CD4-positive, alpha-beta T cell (primary cell): ENCODE measurements at regions not wholly inside any gene's neighbourhood (a gene's known extent, or its start where the extent isn't known, plus 50 kb on each side); places are given as distances from the start of the nearest gene placed in this dataset.

ENCODE experiments used
- ATAC-seq: fragments of 200-7000 bp; cut with Tn5 transposase; one replicate; pipeline ENCODE4 v1.10.0; 2022; ENCODE audit warnings: mild to moderate bottlenecking; ENCODE audit not compliant: poor library complexity
- CTCF ChIA-PET: fragments of 350-600 bp; sonication (Branson Sonifier 250); formaldehyde crosslinking; loops from one replicate; lab custom pipeline; 2021; ENCODE audit warnings: antibody characterized with exemption, inconsistent platforms; lab: Charles Lee
- POLR2A ChIA-PET: fragments of 350-600 bp; sonication (Branson Sonifier 250); formaldehyde crosslinking; loops from one replicate; lab custom pipeline; 2021; ENCODE audit warnings: antibody characterized with exemption, inconsistent platforms; lab: Charles Lee
- DNase-seq, 14 experiments: peaks; one replicate each; pipeline ENCODE4 v3.0.0-alpha.2; 2013 to 2020; ENCODE audit warnings: mixed read lengths in 2 of 14
- H3K27ac ChIP-seq, 2 donors: one replicate each; pipeline versions ENCODE4 v1.5.1 to v1.7.0; 2013; ENCODE audit warnings: low read length in 2 of 2, low read depth in 1 of 2, mild to moderate bottlenecking in 1 of 2
- H3K27me3 ChIP-seq, 2 experiments: 1 replicate in 1 of 2; 2 replicates in 1 of 2; pipeline versions ENCODE4 v1.6.1 to v1.7.0; 2013; ENCODE audit warnings: low read length in 2 of 2, control low read depth in 1 of 2, mild to moderate bottlenecking in 1 of 2, moderate library complexity in 1 of 2; ENCODE audit not compliant: insufficient read depth in 2 of 2, control insufficient read depth in 1 of 2
- H3K36me3 ChIP-seq: one replicate; pipeline ENCODE4 v1.6.1; 2013; ENCODE audit warnings: low read length, control low read depth; ENCODE audit not compliant: insufficient read depth
- H3K4me1 ChIP-seq: one replicate; pipeline ENCODE4 v1.6.1; 2013; ENCODE audit warnings: low read length, control low read depth; ENCODE audit not compliant: insufficient read depth
- H3K4me3 ChIP-seq: one replicate; pipeline ENCODE4 v1.5.1; 2013; ENCODE audit warnings: mild to moderate bottlenecking, low read length, moderate library complexity
- H3K9me3 ChIP-seq, 2 experiments: 1 replicate in 1 of 2; 2 replicates in 1 of 2; pipeline versions ENCODE4 v1.6.1 to v1.7.0; 2013; ENCODE audit warnings: low read length in 2 of 2, mild to moderate bottlenecking in 2 of 2, control low read depth in 1 of 2, moderate library complexity in 1 of 2; ENCODE audit not compliant: control insufficient read depth in 1 of 2, insufficient read depth in 1 of 2
- H3K27ac Mint-ChIP-seq: one replicate; pipeline ENCODE4 v1.8.0; 2020; ENCODE audit warnings: mixed read lengths
- H3K27me3 Mint-ChIP-seq: one replicate; pipeline ENCODE4 v1.8.0; 2021; ENCODE audit warnings: mixed read lengths
- H3K36me3 Mint-ChIP-seq: one replicate; pipeline ENCODE4 v1.8.0; 2021; ENCODE audit warnings: low read depth, mixed read lengths
- H3K4me1 Mint-ChIP-seq: one replicate; pipeline ENCODE4 v1.8.0; 2021; ENCODE audit warnings: low read depth, mixed read lengths
- H3K4me3 Mint-ChIP-seq: one replicate; pipeline ENCODE4 v1.8.0; 2020; ENCODE audit warnings: mild to moderate bottlenecking, mixed read lengths
- H3K9me3 Mint-ChIP-seq: one replicate; pipeline ENCODE4 v1.8.0; 2020; ENCODE audit warnings: mixed read lengths
- intact Hi-C, 2 experiments: fragments of 100-400 bp; cut with DNase I in 1 of 2; cut with micrococcal nuclease in 1 of 2; formaldehyde crosslinking; loops; one replicate each; pipeline versions ENCODE4 v1.15.1 to v1.9.0; 2023 to 2025; cut with DNase I, micrococcal nuclease
- TF ChIP-seq, protein P1 (sequence below): fragments of 200-600 bp; IDR thresholded peaks from one replicate; pipeline ENCODE4 v1.8.0; 2022; ENCODE audit warnings: antibody characterized with exemption, mild to moderate bottlenecking

DNA sequence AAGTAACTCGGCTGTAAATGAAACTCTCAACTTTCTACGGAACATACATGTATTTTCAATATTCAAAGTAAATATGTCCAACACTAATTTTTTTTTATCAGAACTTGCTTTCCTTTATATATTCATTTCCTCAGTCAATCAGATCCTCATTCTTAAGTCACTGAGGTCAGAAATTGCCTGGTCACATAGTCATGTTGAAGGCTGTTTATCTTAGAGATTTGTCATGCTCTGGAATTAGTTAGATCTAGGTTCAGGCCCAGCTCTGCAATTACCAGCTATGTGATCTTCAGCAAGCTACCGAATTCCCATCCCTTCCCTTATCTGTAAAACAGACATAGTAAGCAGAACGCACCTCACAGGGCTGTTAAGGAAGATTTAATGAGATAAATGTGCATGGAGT lies 228.8 kb downstream of the SPCS3 start:
- no peak overlapping the region for H3K27ac ChIP-seq
- ChIA-PET POLR2A (no interaction called here), CTCF (no interaction called here)
- Mint-ChIP-seq H3K4me3 (no peak overlapping the region), H3K4me1 (no peaks in the 10 kb centered on the region), H3K9me3 (peaks cover 4% of the 10 kb centered on the region), H3K36me3 (no peaks in the 10 kb centered on the region), H3K27ac (no peak overlapping the region), H3K27me3 (no peaks in the 10 kb centered on the region)
- no peaks in the 10 kb centered on the region for H3K9me3 ChIP-seq
- intact Hi-C loops = no loop called here
- ATAC-seq (no peak), DNase-seq (no peak)
- no peaks in the 10 kb centered on the region for H3K27me3 ChIP-seq
- TF ChIP-seq, protein P1, sequence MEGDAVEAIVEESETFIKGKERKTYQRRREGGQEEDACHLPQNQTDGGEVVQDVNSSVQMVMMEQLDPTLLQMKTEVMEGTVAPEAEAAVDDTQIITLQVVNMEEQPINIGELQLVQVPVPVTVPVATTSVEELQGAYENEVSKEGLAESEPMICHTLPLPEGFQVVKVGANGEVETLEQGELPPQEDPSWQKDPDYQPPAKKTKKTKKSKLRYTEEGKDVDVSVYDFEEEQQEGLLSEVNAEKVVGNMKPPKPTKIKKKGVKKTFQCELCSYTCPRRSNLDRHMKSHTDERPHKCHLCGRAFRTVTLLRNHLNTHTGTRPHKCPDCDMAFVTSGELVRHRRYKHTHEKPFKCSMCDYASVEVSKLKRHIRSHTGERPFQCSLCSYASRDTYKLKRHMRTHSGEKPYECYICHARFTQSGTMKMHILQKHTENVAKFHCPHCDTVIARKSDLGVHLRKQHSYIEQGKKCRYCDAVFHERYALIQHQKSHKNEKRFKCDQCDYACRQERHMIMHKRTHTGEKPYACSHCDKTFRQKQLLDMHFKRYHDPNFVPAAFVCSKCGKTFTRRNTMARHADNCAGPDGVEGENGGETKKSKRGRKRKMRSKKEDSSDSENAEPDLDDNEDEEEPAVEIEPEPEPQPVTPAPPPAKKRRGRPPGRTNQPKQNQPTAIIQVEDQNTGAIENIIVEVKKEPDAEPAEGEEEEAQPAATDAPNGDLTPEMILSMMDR = no peak
- H3K36me3 ChIP-seq = no peaks in the 10 kb centered on the region
- H3K4me3 ChIP-seq = no peak overlapping the region
- no peaks in the 10 kb centered on the region for H3K4me1 ChIP-seq

DNA sequence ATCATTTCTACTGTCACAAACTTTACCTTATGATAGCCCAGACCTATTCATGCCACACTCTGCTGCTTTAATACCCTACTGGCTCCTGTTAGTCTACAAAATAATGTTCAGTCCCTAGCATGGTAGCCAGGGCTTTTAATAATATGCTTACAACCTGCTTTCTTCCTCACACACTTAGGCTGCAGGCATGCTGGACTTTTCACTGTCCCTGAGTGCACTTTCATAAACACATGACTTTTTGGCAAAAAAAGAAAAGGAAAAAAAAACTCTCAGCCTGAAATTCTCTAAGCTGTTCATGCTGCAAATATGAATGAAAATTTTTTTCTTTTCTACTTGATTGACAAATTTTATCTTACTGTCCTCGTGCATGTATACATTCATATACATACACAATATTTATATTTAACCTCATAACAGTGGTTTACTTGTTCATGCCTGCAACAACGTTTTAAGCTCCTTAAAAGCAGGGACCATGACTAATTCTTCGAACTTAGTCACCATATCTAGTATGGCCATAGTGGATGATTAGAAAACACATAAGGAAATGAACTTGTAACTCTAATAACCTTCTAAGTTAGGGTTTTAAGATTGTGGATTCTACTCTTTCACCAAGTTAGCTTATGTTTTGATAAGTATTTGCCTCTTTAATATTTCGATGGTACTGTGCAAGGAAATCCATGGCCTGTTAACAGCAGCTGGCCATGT lies 229.5 kb downstream of the SPCS3 start:
- Mint-ChIP-seq H3K9me3 (peaks cover 4% of the 10 kb centered on the region), H3K36me3 (no peaks in the 10 kb centered on the region), H3K4me1 (no peaks in the 10 kb centered on the region), H3K27ac (no peak overlapping the region), H3K27me3 (no peaks in the 10 kb centered on the region), H3K4me3 (no peak overlapping the region)
- ATAC-seq (no peak), DNase-seq (no peak)
- POLR2A ChIA-PET = no interaction called here
- intact Hi-C loops = no loop called here
- CTCF ChIA-PET = no interaction called here
- Histone ChIP-seq H3K36me3 (no peaks in the 10 kb centered on the region), H3K9me3 (peaks cover 0 to 2% of the 10 kb centered on the region in 2 experiments), H3K27ac (no peak overlapping the region), H3K27me3 (no peaks in the 10 kb centered on the region), H3K4me1 (no peaks in the 10 kb centered on the region), H3K4me3 (no peak overlapping the region)
- TF ChIP-seq, protein P1 = no peak

DNA sequence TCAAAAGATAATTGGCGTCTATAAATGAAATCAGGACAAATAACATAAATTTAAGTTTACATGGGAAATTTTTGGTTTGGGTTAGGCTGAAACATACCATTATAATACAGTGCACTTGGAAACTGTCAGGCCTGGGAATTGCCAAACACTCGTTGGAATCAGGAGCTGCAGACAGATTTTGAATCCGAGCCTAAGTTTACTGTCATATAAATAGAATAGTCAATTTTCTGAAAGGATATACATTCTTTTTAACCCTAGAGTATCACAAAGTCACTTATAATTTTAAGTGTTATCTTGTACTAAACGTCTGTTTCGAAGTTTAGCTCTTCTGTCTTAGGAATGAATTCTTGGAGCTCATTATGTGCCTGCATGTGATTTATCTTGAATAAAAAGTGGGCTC lies 234.1 kb downstream of the VEGFC start:
- H3K27me3 Mint-ChIP-seq = no peaks in the 10 kb centered on the region
- no peaks in the 10 kb centered on the region for H3K36me3 Mint-ChIP-seq
- Histone ChIP-seq H3K4me1 (no peaks in the 10 kb centered on the region), H3K36me3 (no peaks in the 10 kb centered on the region), H3K27me3 (no peaks in the 10 kb centered on the region), H3K4me3 (no peak overlapping the region), H3K27ac (no peak overlapping the region), H3K9me3 (peaks cover 0 to 4% of the 10 kb centered on the region in 2 experiments)
- ChIA-PET POLR2A (no interaction called here), CTCF (no interaction called here)
- H3K4me3 Mint-ChIP-seq = no peak overlapping the region
- TF ChIP-seq, protein P1 = no peak
- H3K27ac Mint-ChIP-seq = no peak overlapping the region
- H3K9me3 Mint-ChIP-seq = peaks cover 3% of the 10 kb centered on the region
- ATAC-seq (no peak), DNase-seq (no peak)
- H3K4me1 Mint-ChIP-seq = no peaks in the 10 kb centered on the region
- intact Hi-C loops = no loop called here
